GM23338 (cell line): ENCODE measurements at regions not wholly inside any gene's neighbourhood (a gene's known extent, or its start where the extent isn't known, plus 50 kb on each side); places are given as distances from the start of the nearest gene placed in this dataset.

Experiments used
- ATAC-seq: fragments of 200-7000 bp; cut with Tn5 transposase; 3 replicates; pipeline ENCODE4 v1.9.1; 2020
- DNase-seq: peaks from one replicate; pipeline ENCODE4 v3.0.0-alpha.2; 2015; ENCODE audit warnings: low spot score
- H2AFZ ChIP-seq: fragments of 200-600 bp; sonication (generic); 2 replicates; pipeline ENCODE4 v1.8.0; 2016; ENCODE audit warnings: antibody characterized with exemption, mild to moderate bottlenecking, moderate library complexity
- H3F3A ChIP-seq: fragments of 200-600 bp; sonication (generic); replicated peaks from 2 replicates; pipeline ENCODE4 v1.8.0; 2017; ENCODE audit warnings: antibody characterized with exemption, mixed run types, low read depth
- H3K27ac ChIP-seq: fragments of 200-600 bp; sonication (generic); 2 replicates; pipeline ENCODE4 v1.6.1; 2016; ENCODE audit warnings: low read depth
- H3K27me3 ChIP-seq: fragments of 200-600 bp; sonication (generic); 2 replicates; pipeline ENCODE4 v1.8.0; 2016; ENCODE audit warnings: mild to moderate bottlenecking, mixed run types, moderate library complexity; ENCODE audit not compliant: insufficient read depth
- H3K36me3 ChIP-seq: fragments of 200-600 bp; sonication (generic); 2 replicates; pipeline ENCODE4 v1.8.0; 2016; ENCODE audit warnings: mild to moderate bottlenecking; ENCODE audit not compliant: insufficient read depth
- H3K4me1 ChIP-seq: fragments of 200-600 bp; sonication (generic); 2 replicates; pipeline ENCODE4 v1.8.0; 2016; ENCODE audit warnings: mild to moderate bottlenecking, moderate library complexity; ENCODE audit not compliant: insufficient read depth
- H3K4me2 ChIP-seq: fragments of 200-600 bp; sonication (generic); 2 replicates; pipeline ENCODE4 v1.7.1; 2017; ENCODE audit warnings: mixed run types
- H3K4me3 ChIP-seq: fragments of 200-600 bp; sonication (generic); 2 replicates; pipeline ENCODE4 v1.6.1; 2016; ENCODE audit warnings: mixed run types
- H3K79me2 ChIP-seq: fragments of 200-600 bp; sonication (generic); replicated peaks from 2 replicates; pipeline ENCODE4 v1.8.0; 2017; ENCODE audit warnings: mild to moderate bottlenecking; ENCODE audit not compliant: insufficient read depth
- H3K9me2 ChIP-seq: fragments of 200-600 bp; sonication (generic); 2 replicates; pipeline ENCODE4 v1.8.0; 2017; ENCODE audit not compliant: insufficient read depth
- H4K20me1 ChIP-seq: fragments of 200-600 bp; sonication (generic); replicated peaks from 2 replicates; pipeline ENCODE4 v1.8.0; 2017; ENCODE audit warnings: mild to moderate bottlenecking; ENCODE audit not compliant: insufficient read depth
- H3K27ac Mint-ChIP-seq: 2 replicates; pipeline ENCODE4 v1.8.0; 2020; ENCODE audit warnings: inconsistent platforms, mild to moderate bottlenecking, moderate library complexity, mixed read lengths
- H3K27me3 Mint-ChIP-seq: 3 replicates; pipeline ENCODE4 v1.8.0; 2022; ENCODE audit warnings: low read depth, mild to moderate bottlenecking, moderate library complexity, mixed read lengths, inconsistent platforms; ENCODE audit not compliant: insufficient read depth, poor library complexity
- H3K36me3 Mint-ChIP-seq: 3 replicates; pipeline ENCODE4 v1.8.0; 2021; ENCODE audit warnings: low read depth, mild to moderate bottlenecking, inconsistent platforms, moderate library complexity, mixed read lengths
- H3K4me1 Mint-ChIP-seq: 3 replicates; pipeline ENCODE4 v1.8.0; 2020; ENCODE audit warnings: mild to moderate bottlenecking, inconsistent platforms, mixed read lengths
- H3K4me3 Mint-ChIP-seq: 3 replicates; pipeline ENCODE4 v1.8.0; 2021; ENCODE audit warnings: moderate library complexity, mild to moderate bottlenecking, inconsistent platforms, mixed read lengths
- H3K9me3 Mint-ChIP-seq: 3 replicates; pipeline ENCODE4 v1.8.0; 2020; ENCODE audit warnings: moderate library complexity, mild to moderate bottlenecking, inconsistent platforms, mixed read lengths
- CREB1 ChIP-seq: fragments of 250-450 bp; sonication (Bioruptor Pico); IDR thresholded peaks from 2 replicates; pipeline ENCODE4 v1.5.0; 2020; ENCODE audit warnings: low read depth, mild to moderate bottlenecking, moderate library complexity
- ETS1 ChIP-seq: IDR thresholded peaks from 2 replicates; pipeline ENCODE4 v1.6.1; 2016; ENCODE audit warnings: antibody characterized with exemption
- EZH2 ChIP-seq: fragments of 200-600 bp; sonication (generic); IDR thresholded peaks from one replicate; pipeline ENCODE4 v1.8.0; 2017; ENCODE audit warnings: antibody characterized with exemption, mild to moderate bottlenecking, low read depth; ENCODE audit not compliant: unreplicated experiment
- EZH2phosphoT487 ChIP-seq: fragments of 200-600 bp; sonication (generic); IDR thresholded peaks from one replicate; pipeline ENCODE4 v1.8.1; 2018; ENCODE audit warnings: antibody characterized with exemption; ENCODE audit not compliant: unreplicated experiment
- JUNB ChIP-seq: IDR thresholded peaks from one replicate; pipeline ENCODE4 v1.6.1; 2016; ENCODE audit warnings: antibody characterized with exemption; ENCODE audit not compliant: unreplicated experiment
- NANOG ChIP-seq: IDR thresholded peaks from 2 replicates; pipeline ENCODE4 v1.6.1; 2016; ENCODE audit warnings: antibody characterized with exemption, borderline replicate concordance
- POLR2AphosphoS5 ChIP-seq: IDR thresholded peaks from 2 replicates; pipeline ENCODE4 v1.6.1; 2016; ENCODE audit warnings: antibody characterized with exemption, low read depth
- REST ChIP-seq: IDR thresholded peaks from one replicate; pipeline ENCODE4 v1.6.1; 2018; ENCODE audit warnings: antibody characterized with exemption; ENCODE audit not compliant: unreplicated experiment
- STAT1 ChIP-seq: IDR thresholded peaks from one replicate; pipeline ENCODE4 v1.6.1; 2016; ENCODE audit warnings: antibody characterized with exemption; ENCODE audit not compliant: unreplicated experiment
- ZNF114 ChIP-seq: fragments of 250-450 bp; sonication (Bioruptor Pico); IDR thresholded peaks from 2 replicates; pipeline ENCODE4 v1.5.0; 2020; ENCODE audit warnings: mild to moderate bottlenecking, moderate library complexity
- ZNF331 ChIP-seq: fragments of 250-450 bp; sonication (Bioruptor Pico); IDR thresholded peaks from 2 replicates; pipeline ENCODE4 v1.5.0; 2020; ENCODE audit warnings: low read depth, mild to moderate bottlenecking, moderate library complexity
- TF ChIP-seq, protein P1 (sequence below): fragments of 250-450 bp; sonication (Bioruptor Pico); IDR thresholded peaks from 2 replicates; pipeline ENCODE4 v1.5.0; 2020; ENCODE audit warnings: mild to moderate bottlenecking, moderate library complexity
- TF ChIP-seq, protein P2 (sequence below), 2 experiments: fragments of 200-600 bp in 1 of 2; sonication (generic) in 1 of 2; conservative IDR thresholded peaks; 2 replicates each; pipeline versions ENCODE4 v1.5.1 to v1.6.1; 2016 to 2017; ENCODE audit warnings: antibody characterized with exemption in 2 of 2, low read depth in 2 of 2, mild to moderate bottlenecking in 2 of 2, moderate library complexity in 1 of 2

- H3K36me3 Mint-ChIP-seq, result no peaks in the 10 kb centered on the region; the same call in 2 of the 3 replicates
- H3K9me3 Mint-ChIP-seq, result no peaks in the 10 kb centered on the region
- H4K20me1 ChIP-seq, result no peaks in the 10 kb centered on the region
- no peak overlapping the region for H3K4me3 Mint-ChIP-seq
- H3K27me3 Mint-ChIP-seq, result peaks cover 1% of the 10 kb centered on the region
- ATAC-seq (no peak), DNase-seq (no peak)
- H3K36me3 ChIP-seq, result no peaks in the 10 kb centered on the region
- H3K4me1 ChIP-seq, result no peaks in the 10 kb centered on the region
- no peaks in the 10 kb centered on the region for H3F3A ChIP-seq
- no peaks in the 10 kb centered on the region for H3K79me2 ChIP-seq
- H3K4me2 ChIP-seq, result no peak overlapping the region
- H2AFZ ChIP-seq, result no peak overlapping the region
- H3K27ac ChIP-seq, result no peak overlapping the region
- H3K4me3 ChIP-seq, result no peak overlapping the region
- TF ChIP-seq JUNB (no peak), ZNF114 (CRISPR knock-in tag) (no peak), POLR2AphosphoS5 (no peak), STAT1 (no peak), ZNF331 (CRISPR knock-in tag) (no peak), ETS1 (no peak), NANOG (no peak), EZH2 (no peak), REST (no peak), CREB1 (CRISPR knock-in tag) (no peak), EZH2phosphoT487 (no peak)
- TF ChIP-seq, protein P1, sequence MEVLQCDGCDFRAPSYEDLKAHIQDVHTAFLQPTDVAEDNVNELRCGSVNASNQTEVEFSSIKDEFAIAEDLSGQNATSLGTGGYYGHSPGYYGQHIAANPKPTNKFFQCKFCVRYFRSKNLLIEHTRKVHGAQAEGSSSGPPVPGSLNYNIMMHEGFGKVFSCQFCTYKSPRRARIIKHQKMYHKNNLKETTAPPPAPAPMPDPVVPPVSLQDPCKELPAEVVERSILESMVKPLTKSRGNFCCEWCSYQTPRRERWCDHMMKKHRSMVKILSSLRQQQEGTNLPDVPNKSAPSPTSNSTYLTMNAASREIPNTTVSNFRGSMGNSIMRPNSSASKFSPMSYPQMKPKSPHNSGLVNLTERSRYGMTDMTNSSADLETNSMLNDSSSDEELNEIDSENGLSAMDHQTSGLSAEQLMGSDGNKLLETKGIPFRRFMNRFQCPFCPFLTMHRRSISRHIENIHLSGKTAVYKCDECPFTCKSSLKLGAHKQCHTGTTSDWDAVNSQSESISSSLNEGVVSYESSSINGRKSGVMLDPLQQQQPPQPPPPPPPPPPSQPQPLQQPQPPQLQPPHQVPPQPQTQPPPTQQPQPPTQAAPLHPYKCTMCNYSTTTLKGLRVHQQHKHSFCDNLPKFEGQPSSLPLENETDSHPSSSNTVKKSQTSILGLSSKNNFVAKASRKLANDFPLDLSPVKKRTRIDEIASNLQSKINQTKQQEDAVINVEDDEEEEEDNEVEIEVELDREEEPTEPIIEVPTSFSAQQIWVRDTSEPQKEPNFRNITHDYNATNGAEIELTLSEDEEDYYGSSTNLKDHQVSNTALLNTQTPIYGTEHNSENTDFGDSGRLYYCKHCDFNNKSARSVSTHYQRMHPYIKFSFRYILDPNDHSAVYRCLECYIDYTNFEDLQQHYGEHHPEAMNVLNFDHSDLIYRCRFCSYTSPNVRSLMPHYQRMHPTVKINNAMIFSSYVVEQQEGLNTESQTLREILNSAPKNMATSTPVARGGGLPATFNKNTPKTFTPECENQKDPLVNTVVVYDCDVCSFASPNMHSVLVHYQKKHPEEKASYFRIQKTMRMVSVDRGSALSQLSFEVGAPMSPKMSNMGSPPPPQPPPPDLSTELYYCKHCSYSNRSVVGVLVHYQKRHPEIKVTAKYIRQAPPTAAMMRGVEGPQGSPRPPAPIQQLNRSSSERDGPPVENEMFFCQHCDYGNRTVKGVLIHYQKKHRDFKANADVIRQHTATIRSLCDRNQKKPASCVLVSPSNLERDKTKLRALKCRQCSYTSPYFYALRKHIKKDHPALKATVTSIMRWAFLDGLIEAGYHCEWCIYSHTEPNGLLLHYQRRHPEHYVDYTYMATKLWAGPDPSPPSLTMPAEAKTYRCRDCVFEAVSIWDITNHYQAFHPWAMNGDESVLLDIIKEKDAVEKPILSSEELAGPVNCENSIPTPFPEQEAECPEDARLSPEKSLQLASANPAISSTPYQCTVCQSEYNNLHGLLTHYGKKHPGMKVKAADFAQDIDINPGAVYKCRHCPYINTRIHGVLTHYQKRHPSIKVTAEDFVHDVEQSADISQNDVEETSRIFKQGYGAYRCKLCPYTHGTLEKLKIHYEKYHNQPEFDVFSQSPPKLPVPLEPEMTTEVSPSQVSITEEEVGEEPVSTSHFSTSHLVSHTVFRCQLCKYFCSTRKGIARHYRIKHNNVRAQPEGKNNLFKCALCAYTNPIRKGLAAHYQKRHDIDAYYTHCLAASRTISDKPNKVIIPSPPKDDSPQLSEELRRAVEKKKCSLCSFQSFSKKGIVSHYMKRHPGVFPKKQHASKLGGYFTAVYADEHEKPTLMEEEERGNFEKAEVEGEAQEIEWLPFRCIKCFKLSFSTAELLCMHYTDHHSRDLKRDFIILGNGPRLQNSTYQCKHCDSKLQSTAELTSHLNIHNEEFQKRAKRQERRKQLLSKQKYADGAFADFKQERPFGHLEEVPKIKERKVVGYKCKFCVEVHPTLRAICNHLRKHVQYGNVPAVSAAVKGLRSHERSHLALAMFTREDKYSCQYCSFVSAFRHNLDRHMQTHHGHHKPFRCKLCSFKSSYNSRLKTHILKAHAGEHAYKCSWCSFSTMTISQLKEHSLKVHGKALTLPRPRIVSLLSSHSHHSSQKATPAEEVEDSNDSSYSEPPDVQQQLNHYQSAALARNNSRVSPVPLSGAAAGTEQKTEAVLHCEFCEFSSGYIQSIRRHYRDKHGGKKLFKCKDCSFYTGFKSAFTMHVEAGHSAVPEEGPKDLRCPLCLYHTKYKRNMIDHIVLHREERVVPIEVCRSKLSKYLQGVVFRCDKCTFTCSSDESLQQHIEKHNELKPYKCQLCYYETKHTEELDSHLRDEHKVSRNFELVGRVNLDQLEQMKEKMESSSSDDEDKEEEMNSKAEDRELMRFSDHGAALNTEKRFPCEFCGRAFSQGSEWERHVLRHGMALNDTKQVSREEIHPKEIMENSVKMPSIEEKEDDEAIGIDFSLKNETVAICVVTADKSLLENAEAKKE, result no peak
- TF ChIP-seq, protein P2, sequence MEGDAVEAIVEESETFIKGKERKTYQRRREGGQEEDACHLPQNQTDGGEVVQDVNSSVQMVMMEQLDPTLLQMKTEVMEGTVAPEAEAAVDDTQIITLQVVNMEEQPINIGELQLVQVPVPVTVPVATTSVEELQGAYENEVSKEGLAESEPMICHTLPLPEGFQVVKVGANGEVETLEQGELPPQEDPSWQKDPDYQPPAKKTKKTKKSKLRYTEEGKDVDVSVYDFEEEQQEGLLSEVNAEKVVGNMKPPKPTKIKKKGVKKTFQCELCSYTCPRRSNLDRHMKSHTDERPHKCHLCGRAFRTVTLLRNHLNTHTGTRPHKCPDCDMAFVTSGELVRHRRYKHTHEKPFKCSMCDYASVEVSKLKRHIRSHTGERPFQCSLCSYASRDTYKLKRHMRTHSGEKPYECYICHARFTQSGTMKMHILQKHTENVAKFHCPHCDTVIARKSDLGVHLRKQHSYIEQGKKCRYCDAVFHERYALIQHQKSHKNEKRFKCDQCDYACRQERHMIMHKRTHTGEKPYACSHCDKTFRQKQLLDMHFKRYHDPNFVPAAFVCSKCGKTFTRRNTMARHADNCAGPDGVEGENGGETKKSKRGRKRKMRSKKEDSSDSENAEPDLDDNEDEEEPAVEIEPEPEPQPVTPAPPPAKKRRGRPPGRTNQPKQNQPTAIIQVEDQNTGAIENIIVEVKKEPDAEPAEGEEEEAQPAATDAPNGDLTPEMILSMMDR (conservative IDR thresholded peaks at IDR 0.05; ENCODE audit: low read depth in 2 of 2), result no peak
- no peaks in the 10 kb centered on the region for H3K27me3 ChIP-seq
- no peaks in the 10 kb centered on the region for H3K4me1 Mint-ChIP-seq
- no peaks in the 10 kb centered on the region for H3K9me2 ChIP-seq
- no peak overlapping the region for H3K27ac Mint-ChIP-seq
These were observed 413.1 kb downstream of the GBA3 start for GRCh38 chr4:23105759-23106370.
